ENCODE measurements at regions not wholly inside any gene's neighbourhood (a gene's known extent, or its start where the extent isn't known, plus 50 kb on each side); places are given as distances from the start of the nearest gene placed in this dataset.

GRCh38 chr7:80563561-80564327, 51.9 kb upstream of the GNAT3 start:
- Histone ChIP-seq H3K36me3 (ENCODE audit: control insufficient read depth, insufficient read depth, low read length) (no peaks in the 10 kb centered on the region), H3K27me3 (ENCODE audit: control insufficient read depth, insufficient read depth, low read length) (no peaks in the 10 kb centered on the region), H3K4me3 (ENCODE audit: low read depth, low read length) (no peak overlapping the region)
- ChIA-PET CTCF (no interaction called here), POLR2A (no interaction called here)
- TF ChIP-seq, protein P1, sequence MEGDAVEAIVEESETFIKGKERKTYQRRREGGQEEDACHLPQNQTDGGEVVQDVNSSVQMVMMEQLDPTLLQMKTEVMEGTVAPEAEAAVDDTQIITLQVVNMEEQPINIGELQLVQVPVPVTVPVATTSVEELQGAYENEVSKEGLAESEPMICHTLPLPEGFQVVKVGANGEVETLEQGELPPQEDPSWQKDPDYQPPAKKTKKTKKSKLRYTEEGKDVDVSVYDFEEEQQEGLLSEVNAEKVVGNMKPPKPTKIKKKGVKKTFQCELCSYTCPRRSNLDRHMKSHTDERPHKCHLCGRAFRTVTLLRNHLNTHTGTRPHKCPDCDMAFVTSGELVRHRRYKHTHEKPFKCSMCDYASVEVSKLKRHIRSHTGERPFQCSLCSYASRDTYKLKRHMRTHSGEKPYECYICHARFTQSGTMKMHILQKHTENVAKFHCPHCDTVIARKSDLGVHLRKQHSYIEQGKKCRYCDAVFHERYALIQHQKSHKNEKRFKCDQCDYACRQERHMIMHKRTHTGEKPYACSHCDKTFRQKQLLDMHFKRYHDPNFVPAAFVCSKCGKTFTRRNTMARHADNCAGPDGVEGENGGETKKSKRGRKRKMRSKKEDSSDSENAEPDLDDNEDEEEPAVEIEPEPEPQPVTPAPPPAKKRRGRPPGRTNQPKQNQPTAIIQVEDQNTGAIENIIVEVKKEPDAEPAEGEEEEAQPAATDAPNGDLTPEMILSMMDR (IDR thresholded peaks at IDR 0.05; ENCODE audit: insufficient read depth, low read depth, low read length), result no peak
- DNase-seq (ENCODE audit: low read depth), result no peak

DNA sequence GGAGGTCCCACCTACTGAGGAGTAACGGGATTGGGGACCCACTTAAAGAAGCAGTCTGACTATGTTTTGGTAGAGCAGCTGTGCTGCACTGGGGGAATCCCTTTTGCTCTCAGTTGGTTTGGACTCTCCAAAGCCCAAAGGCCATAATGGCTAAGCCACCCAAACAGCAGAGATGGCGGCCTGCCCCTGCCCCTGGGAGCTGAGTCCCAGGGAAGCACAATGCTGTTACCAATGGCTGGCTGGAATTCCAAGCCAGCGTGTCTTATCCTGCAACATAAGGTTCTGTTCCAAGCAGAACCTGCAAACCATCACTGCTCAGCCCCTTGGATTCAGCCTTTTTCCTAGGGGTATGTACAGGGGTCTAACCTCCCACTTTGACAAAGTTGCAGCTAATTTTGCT, 53.7 kb upstream of the GNAT3 start:
- no peaks in the 10 kb centered on the region for H3K27me3 ChIP-seq (ENCODE audit: control insufficient read depth, insufficient read depth, low read length)
- TF ChIP-seq, protein P1 (IDR thresholded peaks at IDR 0.05; ENCODE audit: insufficient read depth, low read depth, low read length), result no peak
- no peak for DNase-seq (ENCODE audit: low read depth)
- H3K36me3 ChIP-seq (ENCODE audit: control insufficient read depth, insufficient read depth, low read length), result no peaks in the 10 kb centered on the region
- H3K4me3 ChIP-seq (ENCODE audit: low read depth, low read length), result no peak overlapping the region
- CTCF ChIA-PET, result interaction anchor here (0.9 to 1.2 kb wide), 3 partner anchors 8 to 29 kb away, joined by 3 read pairs; no protein-coding TSS in a partner anchor
- POLR2A ChIA-PET, result no interaction called here

- DNase-seq (ENCODE audit: low read depth), result no peak
- H3K4me3 ChIP-seq (ENCODE audit: low read depth, low read length), result no peak overlapping the region
- no peaks in the 10 kb centered on the region for H3K27me3 ChIP-seq (ENCODE audit: control insufficient read depth, insufficient read depth, low read length)
- TF ChIP-seq, protein P1 (IDR thresholded peaks at IDR 0.05; ENCODE audit: insufficient read depth, low read depth, low read length), result no peak
- POLR2A ChIA-PET, result no interaction called here
- no peaks in the 10 kb centered on the region for H3K36me3 ChIP-seq (ENCODE audit: control insufficient read depth, insufficient read depth, low read length)
- CTCF ChIA-PET, result interaction anchor here (0.9 kb wide), 1 partner anchor 17 kb away, joined by 3 read pairs; no protein-coding TSS in a partner anchor
These were observed 56.8 kb upstream of the CD36 start for GRCh38 chr7:80581486-80582260.

DNA sequence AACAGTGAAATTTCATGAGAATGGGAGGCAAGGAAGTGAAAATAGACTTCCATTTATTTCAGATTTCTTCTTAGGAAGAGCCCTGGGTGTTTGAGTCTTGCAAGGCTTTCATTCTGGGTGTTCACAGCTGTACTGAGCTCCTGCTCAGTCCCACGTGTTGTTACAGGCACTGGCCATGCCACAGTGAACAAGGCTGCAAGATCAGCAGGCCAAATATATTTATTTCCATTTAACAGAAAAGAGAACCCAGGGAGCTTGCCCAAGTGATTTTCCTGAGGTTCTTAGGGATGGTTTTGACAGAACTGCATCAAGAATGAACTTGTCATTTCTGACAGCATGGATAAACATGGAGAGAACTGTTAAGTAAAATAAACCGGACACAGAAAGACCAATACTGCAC, 54.5 kb upstream of the CD36 start:
- POLR2A ChIA-PET, result no interaction called here
- TF ChIP-seq, protein P1 (IDR thresholded peaks at IDR 0.05; ENCODE audit: insufficient read depth, low read depth, low read length), result no peak
- H3K4me3 ChIP-seq (ENCODE audit: low read depth, low read length), result no peak overlapping the region
- no peak for DNase-seq (ENCODE audit: low read depth)
- H3K27me3 ChIP-seq (ENCODE audit: control insufficient read depth, insufficient read depth, low read length), result no peaks in the 10 kb centered on the region
- no peaks in the 10 kb centered on the region for H3K36me3 ChIP-seq (ENCODE audit: control insufficient read depth, insufficient read depth, low read length)
- CTCF ChIA-PET, result no interaction called here

- POLR2A ChIA-PET, result no interaction called here
- TF ChIP-seq, protein P1 (IDR thresholded peaks at IDR 0.05; ENCODE audit: insufficient read depth, low read depth, low read length), result no peak
- Histone ChIP-seq H3K4me3 (ENCODE audit: low read depth, low read length) (no peak overlapping the region), H3K36me3 (ENCODE audit: control insufficient read depth, insufficient read depth, low read length) (no peaks in the 10 kb centered on the region), H3K27me3 (ENCODE audit: control insufficient read depth, insufficient read depth, low read length) (no peaks in the 10 kb centered on the region)
- no peak for DNase-seq (ENCODE audit: low read depth)
- CTCF ChIA-PET, result no interaction called here
These were observed 53.7 kb upstream of the CD36 start for GRCh38 chr7:80584778-80585177.
